Peyer's patch (tissue), 4 donors: ENCODE measurements at regions not wholly inside any gene's neighbourhood (a gene's known extent, or its start where the extent isn't known, plus 50 kb on each side); places are given as distances from the start of the nearest gene placed in this dataset.

Experiments used
- CTCF ChIP-seq, 6 experiments: fragments of 450-650 bp in 4 of 6; fragments of 200-600 bp in 2 of 6; sonication (generic) in 1 of 6; IDR thresholded peaks; one replicate each; pipeline ENCODE4 v1.5.1; 2017 to 2019; ENCODE audit warnings: antibody characterized with exemption in 6 of 6, mild to moderate bottlenecking in 3 of 6, moderate library complexity in 1 of 6
- POLR2A ChIP-seq, 2 donors: fragments of 450-650 bp; IDR thresholded peaks; one replicate each; pipeline ENCODE4 v1.5.1; 2017; ENCODE audit warnings: antibody characterized with exemption in 2 of 2, mild to moderate bottlenecking in 2 of 2, moderate library complexity in 2 of 2

- no peak for TF ChIP-seq POLR2A (IDR thresholded peaks at IDR 0.05)
- no peak for TF ChIP-seq CTCF (IDR thresholded peaks at IDR 0.05)
Observed at GRCh38 chr17:77491921-77492445, 351.2 kb downstream of the SEC14L1 start.
